GM19372 (cell line): ENCODE measurements at regions not wholly inside any gene's neighbourhood (a gene's known extent, or its start where the extent isn't known, plus 50 kb on each side); places are given as distances from the start of the nearest gene placed in this dataset.
"Not testable (repeated sequence)": the region's sequence is repeated elsewhere in the genome, so short reads cannot be mapped to it uniquely, and the experiment has no call there.

Experiments used
- ATAC-seq: cut with Tn5 transposase; IDR thresholded peaks from one replicate; pipeline ENCODE4 v1.9.1; 2021; ENCODE audit warnings: mild to moderate bottlenecking, low read depth, moderate library complexity; ENCODE audit not compliant: unreplicated experiment

- not testable (repeated sequence) for ATAC-seq
Observed at GRCh38 chr4:53701260-53701659, 110.0 kb upstream of the LNX1 start.

DNA sequence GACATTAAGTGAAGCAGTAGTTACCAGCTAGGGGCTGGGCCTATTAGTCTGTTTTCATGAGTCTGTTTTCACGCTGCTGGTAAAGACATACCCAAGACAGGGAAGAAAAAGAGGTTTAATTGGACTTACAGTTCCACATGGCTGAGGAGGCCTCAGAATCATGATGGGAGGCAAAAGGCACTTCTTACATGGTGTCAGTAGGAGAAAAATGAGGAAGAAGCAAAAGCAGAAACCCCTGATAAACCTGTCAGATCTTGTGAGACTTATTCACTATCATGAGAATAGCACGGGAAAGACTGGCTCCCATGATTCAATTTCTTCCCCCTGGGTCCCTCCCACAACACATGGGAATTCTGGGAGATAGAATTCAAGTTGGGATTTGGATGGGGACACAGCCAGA, 108.0 kb upstream of the LNX1 start:
- not testable (repeated sequence) for ATAC-seq

DNA sequence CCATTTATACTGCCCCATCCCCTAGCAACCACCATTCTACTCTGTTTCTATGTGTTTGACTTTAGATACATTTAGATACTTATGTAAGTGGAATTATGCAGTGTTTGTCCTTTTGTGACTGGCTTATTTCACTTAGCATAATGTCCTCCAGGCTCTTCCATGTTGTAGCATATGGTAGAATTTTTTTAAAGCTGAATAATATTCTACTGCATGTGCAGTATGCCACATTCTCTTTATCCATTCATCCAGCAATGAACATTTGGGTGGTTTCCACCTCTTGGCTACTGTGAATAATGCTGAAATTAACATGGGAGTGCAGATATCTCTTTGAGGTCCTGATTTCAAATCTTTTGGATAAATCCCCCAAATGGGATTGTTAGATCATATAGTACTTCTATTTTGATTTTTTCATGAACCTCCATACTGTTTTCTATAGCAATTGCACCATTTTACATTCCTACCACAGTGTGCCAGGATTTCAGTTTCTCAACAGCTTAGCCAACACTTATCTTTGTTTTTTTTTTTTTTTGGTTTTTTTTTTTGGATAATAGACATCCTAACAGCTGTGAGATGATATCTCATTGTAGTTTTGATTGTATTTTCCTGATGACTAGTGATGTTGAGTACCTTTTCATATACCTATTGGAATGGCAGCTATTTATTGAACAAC, 105.9 kb upstream of the LNX1 start:
- ATAC-seq, result no peak

- ATAC-seq, result peak; percentile 76
Observed at GRCh38 chr4:53695540-53696463, 104.5 kb upstream of the LNX1 start.

- no peak for ATAC-seq
Observed at GRCh38 chr4:53694666-53695065, 103.4 kb upstream of the LNX1 start.

DNA sequence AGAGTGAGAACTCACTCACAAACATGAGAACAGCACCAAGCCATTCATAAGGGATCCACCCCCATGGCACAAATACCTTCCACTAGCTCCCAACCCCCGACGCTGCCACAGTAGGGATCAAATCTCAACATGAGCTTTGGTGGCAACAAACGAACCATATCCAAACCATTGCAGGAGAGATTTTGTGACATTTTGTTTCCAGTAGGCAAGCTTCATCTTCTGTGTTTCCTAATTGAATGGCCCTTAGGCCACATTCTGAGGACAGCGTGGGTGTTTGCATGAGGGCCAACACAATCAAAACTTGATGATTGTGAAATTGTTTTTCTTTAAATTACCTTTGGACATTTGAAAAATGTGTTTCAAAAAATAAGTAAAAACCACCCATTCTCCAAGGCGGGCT, 102.6 kb upstream of the LNX1 start:
- ATAC-seq, result no peak

- no peak for ATAC-seq
Observed at GRCh38 chr4:53693408-53693807, 102.1 kb upstream of the LNX1 start.

DNA sequence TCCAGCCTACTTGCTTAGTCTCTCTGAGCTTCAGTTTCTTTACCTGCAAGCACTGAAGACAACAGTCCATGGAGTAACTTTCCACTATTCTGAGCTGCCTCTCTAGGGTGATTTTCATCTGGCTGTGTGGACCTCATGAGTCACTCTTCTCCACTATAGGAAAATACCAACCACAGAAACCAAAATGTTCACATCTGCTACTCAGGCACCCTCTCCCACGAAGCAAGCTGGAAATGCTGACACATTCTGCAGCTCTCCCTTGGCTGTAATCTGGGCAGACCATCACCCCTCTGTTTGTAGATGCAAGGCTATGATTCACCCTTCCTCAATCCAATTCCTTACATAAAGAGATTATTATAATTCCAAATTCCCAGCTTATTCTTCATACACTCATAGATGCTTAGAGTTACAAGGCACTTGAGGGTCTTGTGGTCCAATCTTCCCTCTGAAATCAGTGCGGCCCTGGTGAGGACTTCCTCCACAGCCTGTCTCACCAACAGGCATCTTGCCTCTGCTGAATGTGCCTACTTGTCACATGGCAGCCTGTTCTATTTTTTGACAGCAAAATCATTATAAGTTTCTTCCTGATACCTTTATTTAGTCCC, 97.0 kb upstream of the LNX1 start:
- ATAC-seq, result peak; percentile 88

- ATAC-seq, result no peak
Observed at GRCh38 chr4:53686521-53686920, 95.2 kb upstream of the LNX1 start.

- no peak for ATAC-seq
Observed at GRCh38 chr4:53684136-53685130, 93.1 kb upstream of the LNX1 start.

DNA sequence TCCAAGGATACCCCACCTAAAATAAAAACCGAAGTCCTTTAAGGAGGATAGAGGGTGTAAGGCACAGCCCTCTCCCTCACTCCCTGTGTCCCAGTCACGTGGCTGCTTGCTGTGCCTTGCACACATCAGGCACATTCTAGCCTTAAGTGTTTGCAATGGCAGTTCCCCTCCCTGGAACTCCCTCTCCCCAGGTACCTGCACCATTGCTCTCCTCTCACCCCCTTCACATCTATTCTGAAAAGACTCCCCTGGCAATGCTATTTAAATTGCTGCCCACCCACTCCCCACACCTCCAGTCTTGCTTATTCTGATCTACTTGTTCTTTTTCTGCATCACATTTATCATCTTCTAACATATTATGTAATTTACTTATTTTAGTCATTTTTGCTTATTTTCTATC, 91.6 kb upstream of the LNX1 start:
- ATAC-seq, result no peak

GRCh38 chr4:53682196-53682595, 90.9 kb upstream of the LNX1 start:
- no peak for ATAC-seq

DNA sequence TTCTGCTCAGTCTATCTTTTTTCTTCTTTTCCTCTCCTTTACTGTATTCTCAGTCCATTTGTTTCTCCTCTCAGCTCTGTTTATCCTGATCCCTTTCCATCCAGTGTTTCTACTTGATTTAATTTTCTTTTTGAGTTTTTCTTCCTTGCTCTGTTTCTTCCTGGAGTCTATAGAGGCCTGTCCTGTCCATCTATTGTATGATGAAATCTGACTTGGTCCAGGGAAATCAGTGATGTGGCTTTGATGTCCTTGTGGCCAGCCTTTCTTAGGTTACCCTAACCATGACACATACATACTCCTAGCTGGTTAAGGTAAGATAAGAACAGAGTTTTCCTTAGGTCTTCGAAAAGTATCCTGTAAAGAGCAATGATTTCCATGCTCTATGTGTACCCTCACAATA, 89.3 kb upstream of the LNX1 start:
- no peak for ATAC-seq

DNA sequence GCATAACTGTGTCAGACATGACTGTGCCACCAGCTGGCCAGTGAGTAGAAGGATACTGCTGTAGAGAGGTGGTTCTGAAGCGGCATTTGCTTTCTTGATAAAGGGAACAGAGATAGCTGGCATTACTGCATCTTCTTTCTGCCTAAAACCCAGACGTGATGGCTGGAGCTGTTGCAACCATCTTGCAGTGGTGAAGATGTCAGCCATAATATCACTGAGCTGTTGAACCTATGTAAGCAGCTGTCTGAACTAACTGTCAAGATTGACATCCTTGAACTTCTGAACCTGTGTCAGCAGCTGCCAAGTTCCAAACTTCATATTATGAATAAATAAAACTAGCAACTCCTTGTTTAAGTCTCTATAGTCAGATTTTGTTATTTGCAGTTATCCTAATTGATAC, 88.9 kb upstream of the LNX1 start:
- no peak for ATAC-seq

DNA sequence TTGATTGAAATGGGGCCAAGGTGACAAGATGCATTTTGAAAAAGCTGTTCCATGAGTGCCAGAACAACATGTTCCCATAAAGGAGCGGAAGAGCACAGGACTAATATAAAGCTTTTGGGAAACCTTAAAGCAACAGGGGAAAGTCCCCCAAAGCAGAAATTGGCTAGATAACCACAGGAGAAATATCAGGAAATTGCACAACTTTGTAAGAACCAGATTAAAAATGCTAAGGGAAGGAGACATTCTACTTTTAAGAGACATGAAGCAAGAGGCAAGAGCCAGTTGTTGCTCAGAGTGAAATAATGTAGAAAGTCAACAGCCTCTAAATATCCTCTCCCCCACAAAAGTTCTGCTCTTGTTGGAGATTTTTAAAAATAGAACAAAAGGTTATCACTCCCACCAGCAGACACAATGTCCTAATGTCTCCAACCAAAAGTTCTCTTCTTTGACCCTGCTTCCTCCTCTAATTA, 85.2 kb upstream of the LNX1 start:
- ATAC-seq, result no peak

DNA sequence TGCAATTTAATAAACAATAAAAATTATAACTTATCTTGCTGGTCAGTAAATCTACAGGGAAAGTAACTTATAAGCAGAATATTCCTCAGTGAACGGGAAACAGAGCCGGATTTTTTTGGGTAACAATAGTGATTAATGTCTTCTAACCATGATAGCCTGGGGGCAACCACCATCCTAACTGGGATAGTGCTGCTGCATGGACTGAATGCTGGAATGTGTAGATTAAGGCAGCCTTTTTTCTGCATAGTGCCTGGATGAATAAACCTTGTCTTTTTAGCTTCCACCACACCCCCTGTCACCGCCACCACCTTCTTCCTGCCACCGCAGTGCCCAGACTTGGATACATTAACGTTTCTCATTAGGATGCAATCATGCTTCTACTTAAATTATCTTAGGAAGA, 83.6 kb upstream of the LNX1 start:
- ATAC-seq, result no peak

DNA sequence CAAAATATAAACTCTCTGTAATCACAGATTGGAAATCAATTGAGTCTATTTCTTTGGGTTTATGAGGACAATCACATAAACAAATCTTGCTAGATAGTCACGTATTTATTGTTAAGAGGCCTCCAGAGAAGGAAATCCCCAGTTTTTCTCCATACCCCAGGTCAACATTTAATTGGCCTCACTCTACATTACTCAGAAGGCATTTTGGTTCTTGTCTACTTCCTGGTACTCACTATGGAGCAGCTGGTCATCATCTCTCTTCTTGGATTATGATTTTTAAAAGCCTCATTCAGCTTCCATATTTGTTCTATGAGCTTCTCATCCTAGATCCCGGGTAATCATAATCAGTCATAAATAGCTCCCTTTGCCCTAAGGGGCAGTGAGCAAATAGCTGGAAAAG, 81.6 kb upstream of the LNX1 start:
- ATAC-seq, result no peak

- ATAC-seq, result no peak
Observed at GRCh38 chr4:53671757-53672156, 80.5 kb upstream of the LNX1 start.

- no peak for ATAC-seq
Observed at GRCh38 chr4:53659737-53660136, 68.5 kb upstream of the LNX1 start.

GRCh38 chr4:53659112-53659511, 67.8 kb upstream of the LNX1 start:
- ATAC-seq, result no peak
